NCI-H2196 (cell line): ENCODE measurements at regions not wholly inside any gene's neighbourhood (a gene's known extent, or its start where the extent isn't known, plus 50 kb on each side); places are given as distances from the start of the nearest gene placed in this dataset.
A peak's percentile ranks its signal among the peaks of the same experiment; 100 is the strongest.
"Not testable (repeated sequence)": the region's sequence is repeated elsewhere in the genome, so short reads cannot be mapped to it uniquely, and the experiment has no call there.

Experiments used
- DNase-seq: peaks from one replicate; lab custom pipeline; 2025; ENCODE audit not compliant: unreplicated experiment; lab: John Stamatoyannopoulos, UW

GRCh38 chr12:89289720-89290119, 62.6 kb downstream of the DUSP6 start:
- no peak for DNase-seq

- DNase-seq: no peak
These were observed 63.3 kb downstream of the DUSP6 start for GRCh38 chr12:89288959-89289358.

- DNase-seq: no peak
These were observed 65.8 kb downstream of the DUSP6 start for GRCh38 chr12:89286501-89286900.

GRCh38 chr12:89281539-89281867, 70.8 kb downstream of the DUSP6 start:
- DNase-seq: no peak

- DNase-seq: peak; percentile 12
These were observed 71.3 kb downstream of the DUSP6 start for GRCh38 chr12:89280833-89281538.

GRCh38 chr12:89279499-89279898, 72.8 kb downstream of the DUSP6 start:
- no peak for DNase-seq

- DNase-seq: no peak
These were observed 73.4 kb downstream of the DUSP6 start for GRCh38 chr12:89278862-89279261.

- DNase-seq: no peak
These were observed 74.1 kb downstream of the DUSP6 start for GRCh38 chr12:89278169-89278568.

- no peak for DNase-seq
These were observed 75.4 kb downstream of the DUSP6 start for GRCh38 chr12:89276860-89277259.

GRCh38 chr12:89273525-89273924, 78.8 kb downstream of the DUSP6 start:
- no peak for DNase-seq

GRCh38 chr12:89270548-89270947, 81.8 kb downstream of the DUSP6 start:
- no peak for DNase-seq

- no peak for DNase-seq
These were observed 83.1 kb downstream of the DUSP6 start for GRCh38 chr12:89269174-89269573.

GRCh38 chr12:89267404-89267803, 84.9 kb downstream of the DUSP6 start:
- no peak for DNase-seq

GRCh38 chr12:89266574-89267188, 85.6 kb downstream of the DUSP6 start:
- DNase-seq: not testable (repeated sequence)

- DNase-seq: no peak
These were observed 87.5 kb downstream of the DUSP6 start for GRCh38 chr12:89264837-89265236.

GRCh38 chr12:89263900-89264299, 88.4 kb downstream of the DUSP6 start:
- DNase-seq: no peak

- no peak for DNase-seq
These were observed 89.3 kb downstream of the DUSP6 start for GRCh38 chr12:89262855-89263552.

GRCh38 chr12:89261982-89262381, 90.3 kb downstream of the DUSP6 start:
- DNase-seq: no peak

GRCh38 chr12:89260841-89261637, 91.3 kb downstream of the DUSP6 start:
- DNase-seq: no peak

- DNase-seq: no peak
These were observed 92.5 kb downstream of the DUSP6 start for GRCh38 chr12:89259821-89260220.

GRCh38 chr12:89258240-89258969, 93.9 kb downstream of the DUSP6 start:
- DNase-seq: no peak
